ENCODE measurements at regions not wholly inside any gene's neighbourhood (a gene's known extent, or its start where the extent isn't known, plus 50 kb on each side); places are given as distances from the start of the nearest gene placed in this dataset.

- intact Hi-C loops (cut with DNase I) = no loop called here
- no peaks in the 10 kb centered on the region for H3K9me3 ChIP-seq
Observed at GRCh38 chr12:42944516-42944915, 355.0 kb upstream of the PRICKLE1 start.

GRCh38 chr12:42936991-42937390, 347.4 kb upstream of the PRICKLE1 start:
- Histone ChIP-seq H3K36me3 (no peaks in the 10 kb centered on the region), H3K9ac (ENCODE audit: low read depth in 2 of 2, low read length in 2 of 2) (no peak overlapping the region), H3K27me3 (no peaks in the 10 kb centered on the region), H3K4me3 (no peak overlapping the region), H3K27ac (no peak overlapping the region), H3K4me1 (no peaks in the 10 kb centered on the region), H3K9me3 (no peaks in the 10 kb centered on the region)
- no peak for DNase-seq
- intact Hi-C loops (cut with DNase I) = no loop called here
- no peak for TF ChIP-seq CTCF (IDR thresholded peaks at IDR 0.05)

More at GRCh38 chr12:42944516-42944915, 355.0 kb upstream of the PRICKLE1 start:
- Histone ChIP-seq H3K4me1 (no peaks in the 10 kb centered on the region), H3K36me3 (no peaks in the 10 kb centered on the region), H3K27ac (no peak overlapping the region), H3K27me3 (no peaks in the 10 kb centered on the region), H3K4me3 (no peak overlapping the region), H3K9ac (ENCODE audit: low read depth in 2 of 2, low read length in 2 of 2) (no peak overlapping the region)
- no peak for DNase-seq
- TF ChIP-seq CTCF (IDR thresholded peaks at IDR 0.05) = no peak

- DNase-seq = no peak
- H3K36me3 ChIP-seq = no peaks in the 10 kb centered on the region
- H3K27ac ChIP-seq = no peak overlapping the region
- H3K4me3 ChIP-seq = no peak overlapping the region
- intact Hi-C loops (cut with DNase I) = no loop called here
- no peaks in the 10 kb centered on the region for H3K4me1 ChIP-seq
- TF ChIP-seq CTCF (IDR thresholded peaks at IDR 0.05) = no peak
- no peaks in the 10 kb centered on the region for H3K27me3 ChIP-seq
- H3K9me3 ChIP-seq = no peaks in the 10 kb centered on the region
- H3K9ac ChIP-seq (ENCODE audit: low read depth in 2 of 2, low read length in 2 of 2) = no peak overlapping the region
Observed at GRCh38 chr12:42936260-42936659, 346.7 kb upstream of the PRICKLE1 start.

- intact Hi-C loops (cut with DNase I) = no loop called here
- H3K4me3 ChIP-seq = no peak overlapping the region
- no peak for TF ChIP-seq CTCF (IDR thresholded peaks at IDR 0.05)
- no peaks in the 10 kb centered on the region for H3K9me3 ChIP-seq
- no peaks in the 10 kb centered on the region for H3K27me3 ChIP-seq
- no peak overlapping the region for H3K27ac ChIP-seq
- no peak overlapping the region for H3K9ac ChIP-seq (ENCODE audit: low read depth in 2 of 2, low read length in 2 of 2)
- H3K4me1 ChIP-seq = no peaks in the 10 kb centered on the region
- no peak for DNase-seq
- no peaks in the 10 kb centered on the region for H3K36me3 ChIP-seq
Observed at GRCh38 chr12:42935756-42936155, 346.2 kb upstream of the PRICKLE1 start.

GRCh38 chr12:42935090-42935489, 345.5 kb upstream of the PRICKLE1 start:
- intact Hi-C loops (cut with DNase I) = no loop called here
- no peak for TF ChIP-seq CTCF (IDR thresholded peaks at IDR 0.05)
- Histone ChIP-seq H3K4me3 (no peak overlapping the region), H3K36me3 (no peaks in the 10 kb centered on the region), H3K27me3 (no peaks in the 10 kb centered on the region), H3K9ac (ENCODE audit: low read depth in 2 of 2, low read length in 2 of 2) (no peak overlapping the region), H3K4me1 (no peaks in the 10 kb centered on the region), H3K9me3 (no peaks in the 10 kb centered on the region), H3K27ac (no peak overlapping the region)
- no peak for DNase-seq
